WTC11 (cell line): ENCODE measurements at regions not wholly inside any gene's neighbourhood (a gene's known extent, or its start where the extent isn't known, plus 50 kb on each side); places are given as distances from the start of the nearest gene placed in this dataset.

ENCODE experiments used
- ESRRA ChIP-seq: sonication (generic); formaldehyde crosslinking; IDR thresholded peaks from 2 replicates; pipeline ENCODE4 v1.8.1; 2022; ENCODE audit warnings: mild to moderate bottlenecking, missing genetic modification reagents, borderline replicate concordance
- JUN ChIP-seq: sonication (generic); formaldehyde crosslinking; IDR thresholded peaks from 2 replicates; pipeline ENCODE4 v1.8.0; 2023; ENCODE audit warnings: mild to moderate bottlenecking, missing genetic modification reagents
- KAT7 ChIP-seq: sonication (generic); formaldehyde crosslinking; IDR thresholded peaks from 2 replicates; pipeline ENCODE4 v1.8.1; 2023; ENCODE audit warnings: missing genetic modification reagents, mild to moderate bottlenecking, borderline replicate concordance
- ZNF512 ChIP-seq: sonication (generic); formaldehyde crosslinking; IDR thresholded peaks from 2 replicates; pipeline ENCODE4 v1.8.1; 2022; ENCODE audit warnings: missing genetic modification reagents, borderline replicate concordance
- TF ChIP-seq, protein P1 (sequence below): fragments of 200-600 bp; IDR thresholded peaks from 2 replicates; pipeline ENCODE4 v1.8.0; 2022; ENCODE audit warnings: antibody characterized with exemption
- TF ChIP-seq, protein P2 (sequence below): sonication (generic); formaldehyde crosslinking; IDR thresholded peaks from 2 replicates; pipeline ENCODE4 v1.8.0; 2022; ENCODE audit warnings: mild to moderate bottlenecking, missing genetic modification reagents

DNA sequence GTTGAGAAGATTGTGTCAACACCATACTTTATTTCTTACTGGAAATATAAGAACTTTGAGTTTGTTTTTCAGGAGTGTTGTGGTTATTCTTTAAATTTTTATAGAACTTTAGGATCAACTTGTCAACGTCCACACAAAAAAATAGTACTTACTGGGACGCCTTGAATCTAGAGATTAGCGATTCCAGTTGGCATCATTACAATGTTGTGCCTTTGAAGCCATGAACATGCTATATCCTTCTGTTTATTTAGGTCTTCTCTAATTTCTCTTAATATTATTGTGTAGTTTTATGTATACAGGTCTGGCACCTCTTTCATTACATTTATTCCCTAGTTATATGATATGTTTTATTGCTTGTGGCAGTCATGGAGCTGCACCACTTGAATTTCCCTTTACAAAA, 320.8 kb upstream of the CCDC196 start:
- TF ChIP-seq, protein P1, sequence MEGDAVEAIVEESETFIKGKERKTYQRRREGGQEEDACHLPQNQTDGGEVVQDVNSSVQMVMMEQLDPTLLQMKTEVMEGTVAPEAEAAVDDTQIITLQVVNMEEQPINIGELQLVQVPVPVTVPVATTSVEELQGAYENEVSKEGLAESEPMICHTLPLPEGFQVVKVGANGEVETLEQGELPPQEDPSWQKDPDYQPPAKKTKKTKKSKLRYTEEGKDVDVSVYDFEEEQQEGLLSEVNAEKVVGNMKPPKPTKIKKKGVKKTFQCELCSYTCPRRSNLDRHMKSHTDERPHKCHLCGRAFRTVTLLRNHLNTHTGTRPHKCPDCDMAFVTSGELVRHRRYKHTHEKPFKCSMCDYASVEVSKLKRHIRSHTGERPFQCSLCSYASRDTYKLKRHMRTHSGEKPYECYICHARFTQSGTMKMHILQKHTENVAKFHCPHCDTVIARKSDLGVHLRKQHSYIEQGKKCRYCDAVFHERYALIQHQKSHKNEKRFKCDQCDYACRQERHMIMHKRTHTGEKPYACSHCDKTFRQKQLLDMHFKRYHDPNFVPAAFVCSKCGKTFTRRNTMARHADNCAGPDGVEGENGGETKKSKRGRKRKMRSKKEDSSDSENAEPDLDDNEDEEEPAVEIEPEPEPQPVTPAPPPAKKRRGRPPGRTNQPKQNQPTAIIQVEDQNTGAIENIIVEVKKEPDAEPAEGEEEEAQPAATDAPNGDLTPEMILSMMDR, result no peak
- TF ChIP-seq, protein P2, sequence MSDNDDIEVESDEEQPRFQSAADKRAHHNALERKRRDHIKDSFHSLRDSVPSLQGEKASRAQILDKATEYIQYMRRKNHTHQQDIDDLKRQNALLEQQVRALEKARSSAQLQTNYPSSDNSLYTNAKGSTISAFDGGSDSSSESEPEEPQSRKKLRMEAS (CRISPR knock-in tag), result no peak
- no peak for TF ChIP-seq KAT7 (CRISPR knock-in tag)
- TF ChIP-seq JUN (CRISPR knock-in tag), result no peak
- no peak for TF ChIP-seq ESRRA (CRISPR knock-in tag)
- TF ChIP-seq ZNF512 (CRISPR knock-in tag), result no peak
